ENCODE measurements at regions not wholly inside any gene's neighbourhood (a gene's known extent, or its start where the extent isn't known, plus 50 kb on each side); places are given as distances from the start of the nearest gene placed in this dataset.

DNA sequence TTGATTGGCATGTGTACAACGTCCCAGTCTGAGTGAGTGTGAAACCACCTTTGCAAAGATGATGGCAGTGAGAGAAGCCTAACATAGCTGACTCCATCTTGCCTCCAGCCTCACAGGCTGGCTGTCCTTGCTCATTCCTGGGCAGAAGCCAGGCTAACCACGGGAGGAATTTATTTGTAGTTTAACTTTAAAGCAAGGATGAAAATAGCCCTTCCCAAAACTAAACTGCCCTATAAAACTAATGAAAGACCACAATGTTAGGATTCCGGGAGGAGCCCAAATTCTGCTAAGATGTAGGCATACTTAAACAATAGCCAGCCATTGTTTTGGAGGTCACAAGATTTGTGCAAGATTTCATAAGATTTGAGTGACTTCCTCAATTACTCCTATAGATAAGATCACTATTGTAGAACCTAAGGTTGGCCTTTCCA, 96.6 kb upstream of the LSM14A start:
- Histone ChIP-seq H4K20me1 (ENCODE audit: insufficient read depth) (no peaks in the 10 kb centered on the region), H3K9me2 (no peaks in the 10 kb centered on the region), H3F3A (replicated peaks; ENCODE audit: insufficient read depth) (no peaks in the 10 kb centered on the region), H3K9me3 (no peaks in the 10 kb centered on the region), H3K36me3 (replicated peaks in 1 of 2; ENCODE audit: control insufficient read depth in 1 of 2, insufficient read depth in 2 of 2, low read length in 1 of 2) (no peaks in the 10 kb centered on the region), H3K4me3 (ENCODE audit: low read depth in 2 of 2, low read length in 1 of 2) (no peak overlapping the region), H3K4me2 (no peak overlapping the region), H3K4me1 (ENCODE audit: control insufficient read depth in 1 of 2, insufficient read depth in 2 of 2, low read depth in 1 of 2, low read length in 1 of 2) (no peaks in the 10 kb centered on the region), H3K79me2 (ENCODE audit: insufficient read depth) (no peaks in the 10 kb centered on the region), H3K27ac (ENCODE audit: low read depth in 2 of 2, low read length in 1 of 2) (no peak overlapping the region), H3K9ac (no peak overlapping the region), H2AFZ (ENCODE audit: low read depth) (no peak overlapping the region), H3K27me3 (ENCODE audit: insufficient read depth) (no peaks in the 10 kb centered on the region; the same call in 1 of the 2 replicates)
- DNase-seq = no peak
- ChIA-PET POLR2A (no interaction called here), CTCF (interaction anchor here (0.8 to 2.5 kb wide), 4 partner anchors 20 to 298 kb away, joined by 4 to 8 read pairs (median 4); no protein-coding TSS in a partner anchor)
- no peak for TF ChIP-seq NFIC (IDR thresholded peaks at IDR 0.05; ENCODE audit: borderline replicate concordance)
- no peak for TF ChIP-seq NRF1 (IDR thresholded peaks at IDR 0.05; ENCODE audit: low read depth, low read length)
- no peak for TF ChIP-seq RCOR1 (IDR thresholded peaks at IDR 0.05; ENCODE audit: low read length)
- no peak for TF ChIP-seq SMC3 (IDR thresholded peaks at IDR 0.05; ENCODE audit: low read depth, low read length)
- TF ChIP-seq, protein P1, sequence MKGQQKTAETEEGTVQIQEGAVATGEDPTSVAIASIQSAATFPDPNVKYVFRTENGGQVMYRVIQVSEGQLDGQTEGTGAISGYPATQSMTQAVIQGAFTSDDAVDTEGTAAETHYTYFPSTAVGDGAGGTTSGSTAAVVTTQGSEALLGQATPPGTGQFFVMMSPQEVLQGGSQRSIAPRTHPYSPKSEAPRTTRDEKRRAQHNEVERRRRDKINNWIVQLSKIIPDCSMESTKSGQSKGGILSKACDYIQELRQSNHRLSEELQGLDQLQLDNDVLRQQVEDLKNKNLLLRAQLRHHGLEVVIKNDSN (IDR thresholded peaks at IDR 0.05; ENCODE audit: borderline replicate concordance, low read depth) = no peak
- TF ChIP-seq, protein P2, sequence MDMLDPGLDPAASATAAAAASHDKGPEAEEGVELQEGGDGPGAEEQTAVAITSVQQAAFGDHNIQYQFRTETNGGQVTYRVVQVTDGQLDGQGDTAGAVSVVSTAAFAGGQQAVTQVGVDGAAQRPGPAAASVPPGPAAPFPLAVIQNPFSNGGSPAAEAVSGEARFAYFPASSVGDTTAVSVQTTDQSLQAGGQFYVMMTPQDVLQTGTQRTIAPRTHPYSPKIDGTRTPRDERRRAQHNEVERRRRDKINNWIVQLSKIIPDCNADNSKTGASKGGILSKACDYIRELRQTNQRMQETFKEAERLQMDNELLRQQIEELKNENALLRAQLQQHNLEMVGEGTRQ (IDR thresholded peaks at IDR 0.05; ENCODE audit: borderline replicate concordance, low read depth, low read length) = no peak
- TF ChIP-seq MXI1 (IDR thresholded peaks at IDR 0.05; ENCODE audit: low read depth, low read length) = no peak
- no peak for TF ChIP-seq EZH2phosphoT487 (IDR thresholded peaks at IDR 0.05; ENCODE audit: borderline replicate concordance, low read depth)
- no peak for TF ChIP-seq ELF1 (IDR thresholded peaks at IDR 0.05)
- TF ChIP-seq RXRA (IDR thresholded peaks at IDR 0.05; ENCODE audit: borderline replicate concordance, low read depth) = no peak
- TF ChIP-seq RAD21 (IDR thresholded peaks at IDR 0.05; ENCODE audit: low read length) = no peak
- TF ChIP-seq, protein P3, sequence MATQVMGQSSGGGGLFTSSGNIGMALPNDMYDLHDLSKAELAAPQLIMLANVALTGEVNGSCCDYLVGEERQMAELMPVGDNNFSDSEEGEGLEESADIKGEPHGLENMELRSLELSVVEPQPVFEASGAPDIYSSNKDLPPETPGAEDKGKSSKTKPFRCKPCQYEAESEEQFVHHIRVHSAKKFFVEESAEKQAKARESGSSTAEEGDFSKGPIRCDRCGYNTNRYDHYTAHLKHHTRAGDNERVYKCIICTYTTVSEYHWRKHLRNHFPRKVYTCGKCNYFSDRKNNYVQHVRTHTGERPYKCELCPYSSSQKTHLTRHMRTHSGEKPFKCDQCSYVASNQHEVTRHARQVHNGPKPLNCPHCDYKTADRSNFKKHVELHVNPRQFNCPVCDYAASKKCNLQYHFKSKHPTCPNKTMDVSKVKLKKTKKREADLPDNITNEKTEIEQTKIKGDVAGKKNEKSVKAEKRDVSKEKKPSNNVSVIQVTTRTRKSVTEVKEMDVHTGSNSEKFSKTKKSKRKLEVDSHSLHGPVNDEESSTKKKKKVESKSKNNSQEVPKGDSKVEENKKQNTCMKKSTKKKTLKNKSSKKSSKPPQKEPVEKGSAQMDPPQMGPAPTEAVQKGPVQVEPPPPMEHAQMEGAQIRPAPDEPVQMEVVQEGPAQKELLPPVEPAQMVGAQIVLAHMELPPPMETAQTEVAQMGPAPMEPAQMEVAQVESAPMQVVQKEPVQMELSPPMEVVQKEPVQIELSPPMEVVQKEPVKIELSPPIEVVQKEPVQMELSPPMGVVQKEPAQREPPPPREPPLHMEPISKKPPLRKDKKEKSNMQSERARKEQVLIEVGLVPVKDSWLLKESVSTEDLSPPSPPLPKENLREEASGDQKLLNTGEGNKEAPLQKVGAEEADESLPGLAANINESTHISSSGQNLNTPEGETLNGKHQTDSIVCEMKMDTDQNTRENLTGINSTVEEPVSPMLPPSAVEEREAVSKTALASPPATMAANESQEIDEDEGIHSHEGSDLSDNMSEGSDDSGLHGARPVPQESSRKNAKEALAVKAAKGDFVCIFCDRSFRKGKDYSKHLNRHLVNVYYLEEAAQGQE (IDR thresholded peaks at IDR 0.05; ENCODE audit: low read depth, low read length) = no peak
- 19% methylated on average over 3 of the region's 3 CpGs for WGBS (ENCODE audit: low lambda C conversion rate)

All from SK-N-SH (cell line).